ENCODE measurements at regions not wholly inside any gene's neighbourhood (a gene's known extent, or its start where the extent isn't known, plus 50 kb on each side); places are given as distances from the start of the nearest gene placed in this dataset.

GRCh38 chr12:93060666-93061472 is 131.8 kb upstream of the EEA1 start:
- no peak for ATAC-seq
- no peak for DNase-seq (ENCODE audit: low spot score)
- Mint-ChIP-seq H3K9me3 (no peaks in the 10 kb centered on the region), H3K27me3 (peaks cover 26 to 47% of the 10 kb centered on the region in 2 donors), H3K4me1 (ENCODE audit: low read depth in 2 of 2) (peaks cover 0 to 9% of the 10 kb centered on the region in 2 donors), H3K36me3 (no peaks in the 10 kb centered on the region), H3K27ac (no peak overlapping the region), H3K4me3 (no peak overlapping the region)

GRCh38 chr12:93061473-93062419 is 132.7 kb upstream of the EEA1 start:
- peaks cover 0 to 9% of the 10 kb centered on the region in 2 donors for H3K4me1 Mint-ChIP-seq (ENCODE audit: low read depth in 2 of 2)
- no peaks in the 10 kb centered on the region for H3K9me3 Mint-ChIP-seq
- H3K4me3 Mint-ChIP-seq = no peak overlapping the region
- DNase-seq (ENCODE audit: low spot score) (no peak), ATAC-seq (no peak)
- H3K36me3 Mint-ChIP-seq = no peaks in the 10 kb centered on the region
- H3K27ac Mint-ChIP-seq = no peak overlapping the region
- H3K27me3 Mint-ChIP-seq = peaks cover 27 to 39% of the 10 kb centered on the region in 2 donors

- Mint-ChIP-seq H3K27me3 (peaks cover 19 to 23% of the 10 kb centered on the region in 2 donors), H3K4me3 (no peak overlapping the region), H3K36me3 (no peaks in the 10 kb centered on the region), H3K9me3 (no peaks in the 10 kb centered on the region), H3K27ac (no peak overlapping the region), H3K4me1 (ENCODE audit: low read depth in 2 of 2) (no peaks in the 10 kb centered on the region)
- DNase-seq (ENCODE audit: low spot score) (no peak), ATAC-seq (no peak)
Observed at GRCh38 chr12:93065896-93066295, 136.8 kb upstream of the EEA1 start.

- no peaks in the 10 kb centered on the region for H3K36me3 Mint-ChIP-seq
- no peak overlapping the region for H3K27ac Mint-ChIP-seq
- H3K9me3 Mint-ChIP-seq = no peaks in the 10 kb centered on the region
- no peak overlapping the region for H3K4me3 Mint-ChIP-seq
- H3K27me3 Mint-ChIP-seq = peaks cover 20 to 28% of the 10 kb centered on the region in 2 donors
- DNase-seq (ENCODE audit: low spot score) (no peak), ATAC-seq (no peak)
- H3K4me1 Mint-ChIP-seq (ENCODE audit: low read depth in 2 of 2) = no peaks in the 10 kb centered on the region
Observed at GRCh38 chr12:93072340-93072739, 143.2 kb upstream of the EEA1 start.

DNA sequence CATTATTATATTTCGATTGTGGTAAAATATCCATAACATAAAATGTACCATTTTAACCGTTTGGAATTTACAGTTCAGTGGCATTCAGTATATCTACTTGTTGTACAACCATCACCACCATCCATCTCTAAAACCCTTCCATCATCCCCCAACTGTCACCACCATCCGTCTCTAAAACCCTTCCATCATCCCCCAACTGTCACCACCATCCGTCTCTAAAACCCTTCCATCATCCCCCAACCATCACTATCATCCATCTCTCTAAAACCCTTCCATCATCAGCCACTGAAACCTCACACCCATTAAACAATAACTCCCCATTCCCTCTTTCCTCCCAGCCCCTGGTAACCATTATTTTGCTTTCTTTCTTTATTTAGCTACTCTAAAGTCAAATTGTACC is 144.2 kb upstream of the EEA1 start:
- ATAC-seq (no peak), DNase-seq (ENCODE audit: low spot score) (no peak)
- Mint-ChIP-seq H3K4me1 (ENCODE audit: low read depth in 2 of 2) (no peaks in the 10 kb centered on the region), H3K27ac (no peak overlapping the region), H3K36me3 (no peaks in the 10 kb centered on the region), H3K27me3 (peaks cover 20 to 33% of the 10 kb centered on the region in 2 donors), H3K4me3 (no peak overlapping the region), H3K9me3 (no peaks in the 10 kb centered on the region)

DNA sequence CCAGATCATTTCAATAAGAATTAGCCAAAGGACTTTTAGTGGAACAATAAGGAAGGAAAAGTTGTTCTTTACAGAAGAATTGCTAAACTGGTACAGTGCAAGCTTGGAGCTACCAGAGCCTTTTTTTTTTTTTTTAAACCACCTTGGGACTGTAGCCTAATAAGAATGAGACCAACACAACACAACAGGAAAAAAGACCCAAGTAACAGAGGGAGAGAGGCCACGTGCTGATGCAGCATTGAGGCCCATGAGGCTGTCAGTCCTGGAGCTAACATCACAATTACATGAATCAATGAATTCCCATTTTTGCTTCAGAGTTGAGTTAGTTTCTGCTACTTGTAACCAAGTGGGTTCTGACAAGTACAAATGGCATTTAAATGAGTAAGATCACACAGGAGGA is 149.0 kb upstream of the EEA1 start:
- H3K4me1 Mint-ChIP-seq (ENCODE audit: low read depth in 2 of 2) = no peaks in the 10 kb centered on the region
- no peak overlapping the region for H3K27ac Mint-ChIP-seq
- H3K36me3 Mint-ChIP-seq = no peaks in the 10 kb centered on the region
- DNase-seq (ENCODE audit: low spot score) (no peak), ATAC-seq (no peak)
- H3K4me3 Mint-ChIP-seq = no peak overlapping the region
- no peaks in the 10 kb centered on the region for H3K9me3 Mint-ChIP-seq
- peaks cover 11 to 27% of the 10 kb centered on the region in 2 donors for H3K27me3 Mint-ChIP-seq

- DNase-seq (ENCODE audit: low spot score) (no peak), ATAC-seq (no peak)
- Mint-ChIP-seq H3K4me1 (ENCODE audit: low read depth in 2 of 2) (no peaks in the 10 kb centered on the region), H3K36me3 (no peaks in the 10 kb centered on the region), H3K27ac (no peak overlapping the region), H3K27me3 (peaks cover 11 to 22% of the 10 kb centered on the region in 2 donors), H3K9me3 (no peaks in the 10 kb centered on the region), H3K4me3 (no peak overlapping the region)
Observed at GRCh38 chr12:93078577-93078976, 149.5 kb upstream of the EEA1 start.

DNA sequence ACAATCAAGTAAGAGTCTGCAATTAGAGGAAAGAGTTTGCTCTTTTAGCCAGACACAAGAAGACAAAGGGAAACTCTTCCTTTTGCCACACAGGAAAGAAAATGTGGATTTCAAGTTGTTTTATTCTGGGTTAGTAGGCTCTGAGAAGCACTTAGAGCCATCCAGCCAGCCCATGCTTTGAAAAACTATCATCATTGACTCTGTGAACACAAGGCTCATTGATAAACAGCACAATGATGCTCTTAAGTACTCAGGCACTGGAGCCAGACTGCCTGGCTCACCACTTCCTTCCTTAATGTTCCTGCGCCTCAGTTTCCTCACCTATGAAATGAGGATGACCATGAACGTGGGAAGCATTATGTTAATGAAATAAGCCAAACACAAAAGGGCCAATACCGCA is 150.2 kb upstream of the EEA1 start:
- no peaks in the 10 kb centered on the region for H3K9me3 Mint-ChIP-seq

DNA sequence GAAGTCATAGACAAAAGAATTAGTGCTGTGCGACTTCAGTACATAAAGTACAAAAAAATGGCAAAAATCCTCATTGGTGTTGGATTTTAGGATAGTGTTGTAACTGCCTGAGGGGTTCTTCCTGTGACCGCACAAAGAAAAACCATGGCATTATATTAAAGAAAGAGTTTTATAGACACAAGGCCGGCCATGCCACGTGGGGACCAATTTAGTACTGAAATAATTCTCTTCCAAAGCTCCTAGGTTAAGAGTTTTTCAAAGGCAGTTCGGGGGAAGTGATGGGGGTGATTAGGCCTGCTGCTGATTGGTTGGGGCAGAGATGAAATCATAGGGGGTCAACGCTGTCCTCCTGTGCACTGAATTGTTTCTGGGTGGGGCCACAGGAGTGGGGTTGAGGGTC is 150.9 kb upstream of the EEA1 start:
- H3K9me3 Mint-ChIP-seq = no peaks in the 10 kb centered on the region
- DNase-seq (ENCODE audit: low spot score) (no peak), ATAC-seq (no peak)
- no peaks in the 10 kb centered on the region for H3K4me1 Mint-ChIP-seq (ENCODE audit: low read depth in 2 of 2)
- no peaks in the 10 kb centered on the region for H3K36me3 Mint-ChIP-seq
- no peak overlapping the region for H3K27ac Mint-ChIP-seq
- H3K27me3 Mint-ChIP-seq = peaks cover 11 to 18% of the 10 kb centered on the region in 2 donors
- no peak overlapping the region for H3K4me3 Mint-ChIP-seq

More for the DNA sequence above, 150.2 kb upstream of the EEA1 start:
- no peak overlapping the region for H3K27ac Mint-ChIP-seq
- no peaks in the 10 kb centered on the region for H3K4me1 Mint-ChIP-seq (ENCODE audit: low read depth in 2 of 2)
- no peaks in the 10 kb centered on the region for H3K36me3 Mint-ChIP-seq
- no peak overlapping the region for H3K4me3 Mint-ChIP-seq
- no peak for ATAC-seq
- DNase-seq (ENCODE audit: low spot score) = no peak
- peaks cover 11 to 18% of the 10 kb centered on the region in 2 donors for H3K27me3 Mint-ChIP-seq

- Mint-ChIP-seq H3K27ac (no peak overlapping the region), H3K4me1 (ENCODE audit: low read depth in 2 of 2) (no peaks in the 10 kb centered on the region), H3K9me3 (no peaks in the 10 kb centered on the region), H3K36me3 (no peaks in the 10 kb centered on the region), H3K4me3 (no peak overlapping the region), H3K27me3 (peaks cover 8 to 15% of the 10 kb centered on the region in 2 donors)
- DNase-seq (ENCODE audit: low spot score) (no peak), ATAC-seq (no peak)
Observed at GRCh38 chr12:93080452-93080851, 151.4 kb upstream of the EEA1 start.

GRCh38 chr12:93080994-93081809 is 152.1 kb upstream of the EEA1 start:
- DNase-seq (ENCODE audit: low spot score) (no peak), ATAC-seq (no peak)
- Mint-ChIP-seq H3K4me3 (no peak overlapping the region), H3K27me3 (peaks cover under 1 to 10% of the 10 kb centered on the region in 2 donors), H3K4me1 (ENCODE audit: low read depth in 2 of 2) (no peaks in the 10 kb centered on the region), H3K27ac (no peak overlapping the region), H3K9me3 (no peaks in the 10 kb centered on the region), H3K36me3 (no peaks in the 10 kb centered on the region)

DNA sequence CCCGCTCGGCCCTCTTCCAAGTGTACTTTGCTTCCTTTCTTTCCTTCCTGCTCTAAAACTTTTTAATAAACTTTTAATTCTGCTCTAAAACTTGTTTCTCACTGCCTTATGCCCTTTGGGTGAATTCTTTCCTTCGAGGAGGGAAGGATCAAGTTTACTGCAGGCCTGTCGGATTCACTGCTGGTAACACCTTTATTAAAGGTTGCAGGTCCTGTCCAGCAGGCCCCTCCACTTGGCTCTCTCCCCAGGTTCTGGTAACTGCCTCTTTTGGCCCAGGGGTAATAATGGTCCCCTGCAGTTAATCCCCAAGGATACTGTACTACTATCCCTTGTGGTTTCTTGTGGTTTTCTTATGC is 152.7 kb upstream of the EEA1 start:
- no peak overlapping the region for H3K4me3 Mint-ChIP-seq
- peaks cover 0 to 8% of the 10 kb centered on the region in 2 donors for H3K27me3 Mint-ChIP-seq
- DNase-seq (ENCODE audit: low spot score) (no peak), ATAC-seq (no peak)
- H3K36me3 Mint-ChIP-seq = no peaks in the 10 kb centered on the region
- no peaks in the 10 kb centered on the region for H3K9me3 Mint-ChIP-seq
- no peaks in the 10 kb centered on the region for H3K4me1 Mint-ChIP-seq (ENCODE audit: low read depth in 2 of 2)
- H3K27ac Mint-ChIP-seq = no peak overlapping the region

DNA sequence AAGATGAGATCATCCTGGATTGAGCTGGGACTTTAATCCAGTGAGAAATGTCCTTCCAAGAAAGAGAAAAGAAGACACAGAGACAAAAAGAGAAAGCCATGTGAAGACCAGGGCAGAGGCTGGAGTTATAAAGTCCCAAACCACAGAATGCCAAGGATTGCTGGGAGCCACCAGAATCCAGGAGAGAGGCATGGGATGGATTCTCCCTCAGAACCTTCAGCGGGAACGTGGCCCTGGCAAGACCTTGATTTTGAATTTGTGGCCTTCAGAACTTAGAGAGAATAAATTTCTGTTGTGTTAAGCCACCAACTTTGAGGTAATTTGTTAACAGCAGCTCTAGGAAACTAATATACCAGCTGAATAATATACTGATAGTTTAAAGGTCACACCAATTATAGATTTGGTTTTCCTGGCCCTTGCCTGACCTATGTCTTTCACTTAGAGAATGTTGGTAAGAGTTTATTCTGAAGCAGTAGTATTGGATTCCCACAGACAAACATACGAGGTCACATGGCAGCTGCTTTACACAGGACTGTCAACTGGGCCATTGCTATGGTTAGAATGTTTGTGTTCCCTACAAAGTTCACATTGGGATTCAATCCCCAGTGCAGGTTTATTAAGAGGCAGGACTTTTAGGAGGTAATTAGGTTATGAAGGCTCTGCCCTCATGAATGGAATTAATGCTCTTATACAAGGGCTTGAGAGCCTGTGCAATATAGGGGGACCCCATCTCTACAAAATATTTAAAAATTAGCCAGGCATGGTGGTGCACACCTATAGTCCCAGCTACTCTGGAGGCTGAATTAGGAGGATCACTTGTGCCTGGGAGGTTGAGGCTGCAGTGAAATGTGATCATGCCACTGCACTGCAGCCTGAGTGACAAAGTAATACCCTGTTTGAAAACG is 156.5 kb upstream of the EEA1 start:
- Mint-ChIP-seq H3K36me3 (no peaks in the 10 kb centered on the region), H3K27ac (no peak overlapping the region), H3K27me3 (no peaks in the 10 kb centered on the region), H3K9me3 (no peaks in the 10 kb centered on the region), H3K4me3 (no peak overlapping the region), H3K4me1 (ENCODE audit: low read depth in 2 of 2) (no peaks in the 10 kb centered on the region)
- no peak for ATAC-seq
- no peak for DNase-seq (ENCODE audit: low spot score)
